Chondrocyte (in vitro differentiated cells): ENCODE measurements at regions not wholly inside any gene's neighbourhood (a gene's known extent, or its start where the extent isn't known, plus 50 kb on each side); places are given as distances from the start of the nearest gene placed in this dataset.
A peak's percentile ranks its signal among the peaks of the same experiment; 100 is the strongest.

Source experiments
- DNase-seq: peaks from one replicate; pipeline ENCODE4 v3.0.0; 2021; ENCODE audit warnings: mixed read lengths, low spot score
- H3K27ac Mint-ChIP-seq: one replicate; pipeline ENCODE4 v1.8.0; 2021; ENCODE audit warnings: mild to moderate bottlenecking, moderate library complexity, mixed read lengths; ENCODE audit not compliant: unreplicated experiment
- H3K27me3 Mint-ChIP-seq: 2 replicates; pipeline ENCODE4 v1.8.0; 2021; ENCODE audit warnings: low read depth, mixed read lengths
- H3K36me3 Mint-ChIP-seq: 2 replicates; pipeline ENCODE4 v1.8.0; 2021; ENCODE audit warnings: low read depth, mixed read lengths
- H3K4me1 Mint-ChIP-seq: 2 replicates; pipeline ENCODE4 v1.8.0; 2021; ENCODE audit warnings: low read depth, mild to moderate bottlenecking, mixed read lengths
- H3K4me3 Mint-ChIP-seq: one replicate; pipeline ENCODE4 v1.8.0; 2021; ENCODE audit warnings: mild to moderate bottlenecking, moderate library complexity, mixed read lengths; ENCODE audit not compliant: unreplicated experiment
- H3K9me3 Mint-ChIP-seq: 2 replicates; pipeline ENCODE4 v1.8.0; 2021; ENCODE audit warnings: low read depth, mixed read lengths
- CTCF ChIP-seq: fragments of 200-600 bp; sonication (generic); IDR thresholded peaks from 2 replicates; pipeline ENCODE4 v1.5.0; 2021; ENCODE audit warnings: antibody characterized with exemption, mild to moderate bottlenecking, moderate library complexity

- no peaks in the 10 kb centered on the region for H3K27me3 Mint-ChIP-seq
- H3K36me3 Mint-ChIP-seq, result no peaks in the 10 kb centered on the region
- no peaks in the 10 kb centered on the region for H3K4me1 Mint-ChIP-seq
- H3K4me3 Mint-ChIP-seq, result no peak overlapping the region
- H3K9me3 Mint-ChIP-seq, result peaks cover 4% of the 10 kb centered on the region
- H3K27ac Mint-ChIP-seq, result no peak overlapping the region
- TF ChIP-seq CTCF, result no peak
- DNase-seq, result no peak
Measured at GRCh38 chr4:96383349-96383748, 543.5 kb downstream of the PDHA2 start.

- Mint-ChIP-seq H3K4me3 (no peak overlapping the region), H3K36me3 (no peaks in the 10 kb centered on the region), H3K9me3 (no peaks in the 10 kb centered on the region), H3K27ac (no peak overlapping the region), H3K4me1 (no peaks in the 10 kb centered on the region), H3K27me3 (no peaks in the 10 kb centered on the region)
- DNase-seq, result no peak
- no peak for TF ChIP-seq CTCF
Measured at GRCh38 chr4:96389770-96390169, 549.9 kb downstream of the PDHA2 start.

GRCh38 chr4:96390404-96390803 is 550.5 kb downstream of the PDHA2 start:
- no peak overlapping the region for H3K27ac Mint-ChIP-seq
- H3K9me3 Mint-ChIP-seq, result no peaks in the 10 kb centered on the region
- H3K4me3 Mint-ChIP-seq, result no peak overlapping the region
- TF ChIP-seq CTCF, result no peak
- H3K4me1 Mint-ChIP-seq, result no peaks in the 10 kb centered on the region
- DNase-seq, result no peak
- H3K27me3 Mint-ChIP-seq, result no peaks in the 10 kb centered on the region
- H3K36me3 Mint-ChIP-seq, result no peaks in the 10 kb centered on the region

- DNase-seq, result no peak
- Mint-ChIP-seq H3K4me3 (no peak overlapping the region), H3K36me3 (no peaks in the 10 kb centered on the region), H3K4me1 (no peaks in the 10 kb centered on the region), H3K9me3 (peaks cover 7% of the 10 kb centered on the region), H3K27ac (no peak overlapping the region), H3K27me3 (no peaks in the 10 kb centered on the region)
- TF ChIP-seq CTCF, result peak; percentile 27
Measured at GRCh38 chr4:96395747-96396146, 555.9 kb downstream of the PDHA2 start.

- peaks cover 3% of the 10 kb centered on the region for H3K9me3 Mint-ChIP-seq
- DNase-seq, result no peak
- no peak overlapping the region for H3K4me3 Mint-ChIP-seq
- TF ChIP-seq CTCF, result no peak
- no peaks in the 10 kb centered on the region for H3K36me3 Mint-ChIP-seq
- H3K4me1 Mint-ChIP-seq, result no peaks in the 10 kb centered on the region
- H3K27ac Mint-ChIP-seq, result no peak overlapping the region
- H3K27me3 Mint-ChIP-seq, result peaks cover 2% of the 10 kb centered on the region
Measured at GRCh38 chr4:96406742-96407141, 566.8 kb downstream of the PDHA2 start.
